CD14-positive monocyte (primary cell): ENCODE measurements at regions not wholly inside any gene's neighbourhood (a gene's known extent, or its start where the extent isn't known, plus 50 kb on each side); places are given as distances from the start of the nearest gene placed in this dataset.

Source experiments
- DNase-seq, 3 donors: peaks; one replicate each; pipeline ENCODE4 v3.0.0-alpha.2; 2011 to 2022
- H2AFZ ChIP-seq: 2 replicates; pipeline ENCODE4 v1.6.0; 2012; ENCODE audit warnings: mild to moderate bottlenecking, low read depth, low read length, inconsistent platforms; ENCODE audit not compliant: insufficient read depth, poor library complexity, severe bottlenecking
- H3K27ac ChIP-seq, 2 donors: 1 replicate in 1 of 2; 2 replicates in 1 of 2; pipeline ENCODE4 v1.5.1; 2012 to 2013; ENCODE audit warnings: low read length in 2 of 2, control low read depth in 1 of 2, inconsistent platforms in 1 of 2, low read depth in 1 of 2, mild to moderate bottlenecking in 1 of 2
- H3K27me3 ChIP-seq, 2 donors: one replicate each; pipeline versions ENCODE4 v1.6.0 to v1.6.1; 2011 to 2013; ENCODE audit warnings: low read length in 2 of 2; ENCODE audit not compliant: control insufficient read depth in 2 of 2, insufficient read depth in 2 of 2
- H3K36me3 ChIP-seq, 2 donors: replicated peaks in 1 of 2; 1 replicate in 1 of 2; 2 replicates in 1 of 2; pipeline versions ENCODE4 v1.5.1 to v1.6.1; 2012 to 2013; ENCODE audit warnings: low read length in 2 of 2, control low read depth in 1 of 2, inconsistent platforms in 1 of 2, mild to moderate bottlenecking in 1 of 2; ENCODE audit not compliant: insufficient read depth in 2 of 2, control insufficient read depth in 1 of 2
- H3K4me1 ChIP-seq, 2 donors: 1 replicate in 1 of 2; 2 replicates in 1 of 2; pipeline versions ENCODE4 v1.5.1 to v1.6.1; 2012 to 2013; ENCODE audit warnings: low read length in 2 of 2, control low read depth in 1 of 2, inconsistent platforms in 1 of 2, mild to moderate bottlenecking in 1 of 2, moderate library complexity in 1 of 2; ENCODE audit not compliant: insufficient read depth in 2 of 2, control insufficient read depth in 1 of 2
- H3K4me2 ChIP-seq: replicated peaks from 2 replicates; pipeline ENCODE3; 2012; ENCODE audit warnings: low read length, moderate library complexity, mild to moderate bottlenecking; ENCODE audit not compliant: poor library complexity, severe bottlenecking; ENCODE audit errors: extremely low read depth
- H3K4me3 ChIP-seq, 3 experiments: fragments of 200-600 bp in 1 of 3; sonication (generic) in 1 of 3; replicated peaks in 1 of 3; 1 replicate in 2 of 3; 2 replicates in 1 of 3; pipeline ENCODE4 v1.5.1; 2011 to 2013; ENCODE audit warnings: low read length in 3 of 3, mild to moderate bottlenecking in 3 of 3, control low read depth in 2 of 3, low read depth in 2 of 3, inconsistent platforms in 1 of 3, moderate library complexity in 1 of 3
- H3K79me2 ChIP-seq: 2 replicates; pipeline ENCODE4 v1.6.0; 2012; ENCODE audit warnings: mild to moderate bottlenecking, control low read depth, inconsistent platforms, low read length, moderate library complexity; ENCODE audit not compliant: insufficient read depth
- H3K9ac ChIP-seq: 2 replicates; pipeline ENCODE4 v1.6.0; 2017; ENCODE audit warnings: low read length, mild to moderate bottlenecking; ENCODE audit not compliant: insufficient read depth, poor library complexity, severe bottlenecking
- H3K9me3 ChIP-seq, 2 donors: replicated peaks in 1 of 2; 1 replicate in 1 of 2; 2 replicates in 1 of 2; pipeline versions ENCODE4 v1.5.1 to v1.6.1; 2012 to 2013; ENCODE audit warnings: low read length in 2 of 2, control low read depth in 1 of 2; ENCODE audit not compliant: control insufficient read depth in 1 of 2, insufficient read depth in 1 of 2
- H4K20me1 ChIP-seq: 2 replicates; pipeline ENCODE4 v1.6.0; 2012; ENCODE audit warnings: mild to moderate bottlenecking, low read length, control low read depth, moderate library complexity; ENCODE audit not compliant: insufficient read depth
- H3K27ac Mint-ChIP-seq, 7 donors: one replicate each; pipeline ENCODE4 v1.8.0; 2020; ENCODE audit warnings: mild to moderate bottlenecking in 7 of 7, mixed read lengths in 7 of 7, moderate library complexity in 6 of 7, inconsistent platforms in 2 of 7
- H3K27me3 Mint-ChIP-seq, 3 donors: one replicate each; pipeline ENCODE4 v1.8.0; 2021 to 2022; ENCODE audit warnings: low read depth in 3 of 3, mild to moderate bottlenecking in 3 of 3, mixed read lengths in 3 of 3, moderate library complexity in 3 of 3, inconsistent platforms in 1 of 3
- H3K36me3 Mint-ChIP-seq, 2 donors: one replicate each; pipeline ENCODE4 v1.8.0; 2020; ENCODE audit warnings: mixed read lengths in 2 of 2, inconsistent platforms in 1 of 2, mild to moderate bottlenecking in 1 of 2
- H3K4me1 Mint-ChIP-seq: one replicate; pipeline ENCODE4 v1.8.0; 2020; ENCODE audit warnings: mild to moderate bottlenecking, mixed read lengths
- H3K4me3 Mint-ChIP-seq, 2 donors: one replicate each; pipeline ENCODE4 v1.8.0; 2020; ENCODE audit warnings: mild to moderate bottlenecking in 2 of 2, mixed read lengths in 2 of 2, moderate library complexity in 1 of 2
- H3K9me3 Mint-ChIP-seq, 7 donors: one replicate each; pipeline ENCODE4 v1.8.0; 2020 to 2022; ENCODE audit warnings: mixed read lengths in 7 of 7, mild to moderate bottlenecking in 6 of 7, moderate library complexity in 6 of 7, inconsistent platforms in 2 of 7
- CTCF ChIP-seq: fragments of 200-600 bp; IDR thresholded peaks from one replicate; pipeline ENCODE4 v1.8.0; 2022; ENCODE audit warnings: antibody characterized with exemption, mild to moderate bottlenecking
- WGBS: methylation state at CpG from one replicate; pipeline ENCODE4 v1.1.5; 2013; ENCODE audit warnings: missing lambda C conversion rate; ENCODE audit not compliant: insufficient coverage; 5-methylcytosine and 5-hydroxymethylcytosine counted together
- intact Hi-C, 2 donors: fragments of 100-400 bp; cut with micrococcal nuclease; formaldehyde crosslinking; loops; one replicate each; pipeline versions ENCODE4 v1.15.0 to v1.15.1; 2023

GRCh38 chr5:145076040-145076439 is 759.1 kb downstream of the PRELID2 start:
- no peaks in the 10 kb centered on the region for H3K4me1 ChIP-seq
- no peaks in the 10 kb centered on the region for H3K27me3 ChIP-seq
- no peak overlapping the region for H3K4me2 ChIP-seq
- H3K27ac ChIP-seq = no peak overlapping the region
- no peaks in the 10 kb centered on the region for H3K27me3 Mint-ChIP-seq
- no peak for DNase-seq
- no peaks in the 10 kb centered on the region for H4K20me1 ChIP-seq
- peaks cover 0 to 5% (median 0%) of the 10 kb centered on the region in 7 donors for H3K9me3 Mint-ChIP-seq
- H3K4me3 ChIP-seq = no peak overlapping the region
- no peak overlapping the region for H3K4me3 Mint-ChIP-seq
- no peak overlapping the region for H3K27ac Mint-ChIP-seq
- intact Hi-C loops = no loop called here
- H2AFZ ChIP-seq = no peak overlapping the region
- H3K36me3 Mint-ChIP-seq = no peaks in the 10 kb centered on the region
- H3K4me1 Mint-ChIP-seq = no peaks in the 10 kb centered on the region
- H3K79me2 ChIP-seq = no peaks in the 10 kb centered on the region
- no peak for TF ChIP-seq CTCF
- no peak overlapping the region for H3K9ac ChIP-seq
- H3K9me3 ChIP-seq = no peaks in the 10 kb centered on the region
- no peaks in the 10 kb centered on the region for H3K36me3 ChIP-seq

GRCh38 chr5:145072889-145073288 is 762.3 kb downstream of the PRELID2 start:
- intact Hi-C loops = no loop called here

More at GRCh38 chr5:145072889-145073288, 762.3 kb downstream of the PRELID2 start:
- DNase-seq = no peak
- H2AFZ ChIP-seq = no peak overlapping the region
- Mint-ChIP-seq H3K27ac (no peak overlapping the region), H3K27me3 (no peaks in the 10 kb centered on the region), H3K9me3 (peaks cover 0 to 5% (median 0%) of the 10 kb centered on the region in 7 donors), H3K36me3 (no peaks in the 10 kb centered on the region), H3K4me3 (no peak overlapping the region), H3K4me1 (no peaks in the 10 kb centered on the region)
- no peak overlapping the region for H3K4me3 ChIP-seq
- no peaks in the 10 kb centered on the region for H3K36me3 ChIP-seq
- H4K20me1 ChIP-seq = no peaks in the 10 kb centered on the region
- no peak overlapping the region for H3K4me2 ChIP-seq
- no peak for TF ChIP-seq CTCF
- no peaks in the 10 kb centered on the region for H3K79me2 ChIP-seq
- no peaks in the 10 kb centered on the region for H3K4me1 ChIP-seq
- H3K27me3 ChIP-seq = no peaks in the 10 kb centered on the region
- H3K9ac ChIP-seq = no peak overlapping the region
- WGBS = no CpG with 5 or more reads among the region's 1 CpG
- no peaks in the 10 kb centered on the region for H3K9me3 ChIP-seq
- H3K27ac ChIP-seq = no peak overlapping the region
